GM12892 (cell line): ENCODE measurements at regions not wholly inside any gene's neighbourhood (a gene's known extent, or its start where the extent isn't known, plus 50 kb on each side); places are given as distances from the start of the nearest gene placed in this dataset.

Experiments
- POLR2AphosphoS5 ChIP-seq: IDR thresholded peaks from 2 replicates; pipeline ENCODE4 v1.6.1; 2011; ENCODE audit warnings: low read depth, low read length, control low read depth
- TAF1 ChIP-seq: IDR thresholded peaks from 2 replicates; pipeline ENCODE4 v1.6.1; 2011; ENCODE audit warnings: low read depth, mild to moderate bottlenecking, control low read depth, low read length, borderline replicate concordance

- no peak for TF ChIP-seq POLR2AphosphoS5
- no peak for TF ChIP-seq TAF1
These were observed 67.3 kb upstream of the GALNT9 start for GRCh38 chr12:132396657-132397056.
